Activated naive CD8-positive, alpha-beta T cell treated with anti-CD3 and anti-CD28 coated beads, Interleukin-2, amount 10 ng/mL, durations not matched to agents 7 days and 5 days (primary cell): ENCODE measurements at regions not wholly inside any gene's neighbourhood (a gene's known extent, or its start where the extent isn't known, plus 50 kb on each side); places are given as distances from the start of the nearest gene placed in this dataset.
"Not testable (repeated sequence)": the region's sequence is repeated elsewhere in the genome, so short reads cannot be mapped to it uniquely, and the experiment has no call there.

Experiments
- ATAC-seq: fragments of 150-1000 bp; cut with Tn5 transposase; one replicate; pipeline ENCODE4 v1.10.0; 2021; ENCODE audit warnings: low read depth, moderate library complexity
- POLR2A ChIA-PET: fragments of 350-600 bp; sonication (Branson Sonifier 250); formaldehyde crosslinking; loops from one replicate; lab custom pipeline; 2021; ENCODE audit warnings: antibody characterized with exemption; lab: Charles Lee
- DNase-seq: peaks from one replicate; pipeline ENCODE4 v3.0.0; 2021
- H3K27ac Mint-ChIP-seq: one replicate; pipeline ENCODE4 v1.8.0; 2022; ENCODE audit warnings: mild to moderate bottlenecking, mixed read lengths
- H3K27me3 Mint-ChIP-seq: one replicate; pipeline ENCODE4 v1.8.0; 2022; ENCODE audit warnings: mild to moderate bottlenecking, moderate library complexity, mixed read lengths
- H3K36me3 Mint-ChIP-seq: one replicate; pipeline ENCODE4 v1.8.0; 2021; ENCODE audit warnings: mild to moderate bottlenecking, mixed read lengths
- H3K4me1 Mint-ChIP-seq: one replicate; pipeline ENCODE4 v1.8.0; 2021; ENCODE audit warnings: mixed read lengths
- H3K4me3 Mint-ChIP-seq: one replicate; pipeline ENCODE4 v1.8.0; 2022; ENCODE audit warnings: mild to moderate bottlenecking, moderate library complexity, mixed read lengths
- H3K9me3 Mint-ChIP-seq: one replicate; pipeline ENCODE4 v1.8.0; 2021; ENCODE audit warnings: mixed read lengths

GRCh38 chr16:5228369-5228768 lies 130.8 kb upstream of the EEF2KMT start:
- DNase-seq (no peak), ATAC-seq (no peak)
- no peak overlapping the region for H3K4me3 Mint-ChIP-seq
- H3K27me3 Mint-ChIP-seq = peaks cover 5% of the 10 kb centered on the region
- H3K9me3 Mint-ChIP-seq = no peaks in the 10 kb centered on the region
- no peaks in the 10 kb centered on the region for H3K36me3 Mint-ChIP-seq
- no peak overlapping the region for H3K27ac Mint-ChIP-seq
- POLR2A ChIA-PET = no interaction called here
- H3K4me1 Mint-ChIP-seq = no peaks in the 10 kb centered on the region

- H3K27me3 Mint-ChIP-seq = peaks cover 5% of the 10 kb centered on the region
- no peak for ATAC-seq
Observed at GRCh38 chr16:5225931-5226655, 128.5 kb upstream of the EEF2KMT start.

GRCh38 chr16:5222761-5223160 lies 125.2 kb upstream of the EEF2KMT start:
- H3K4me1 Mint-ChIP-seq = no peaks in the 10 kb centered on the region
- ATAC-seq (no peak), DNase-seq (no peak)
- H3K9me3 Mint-ChIP-seq = no peaks in the 10 kb centered on the region
- no peaks in the 10 kb centered on the region for H3K36me3 Mint-ChIP-seq
- peaks cover 7% of the 10 kb centered on the region for H3K27me3 Mint-ChIP-seq
- H3K27ac Mint-ChIP-seq = no peak overlapping the region
- POLR2A ChIA-PET = no interaction called here
- no peak overlapping the region for H3K4me3 Mint-ChIP-seq

More at GRCh38 chr16:5225931-5226655, 128.5 kb upstream of the EEF2KMT start:
- no peaks in the 10 kb centered on the region for H3K9me3 Mint-ChIP-seq
- H3K4me1 Mint-ChIP-seq = no peaks in the 10 kb centered on the region
- no peak for DNase-seq
- H3K36me3 Mint-ChIP-seq = no peaks in the 10 kb centered on the region
- no peak overlapping the region for H3K27ac Mint-ChIP-seq
- H3K4me3 Mint-ChIP-seq = no peak overlapping the region
- POLR2A ChIA-PET = no interaction called here

GRCh38 chr16:5221831-5222230 lies 124.2 kb upstream of the EEF2KMT start:
- DNase-seq, ATAC-seq, H3K36me3 Mint-ChIP-seq, H3K4me3 Mint-ChIP-seq, POLR2A ChIA-PET, H3K27me3 Mint-ChIP-seq, H3K9me3 Mint-ChIP-seq, H3K27ac Mint-ChIP-seq, H3K4me1 Mint-ChIP-seq: not testable (repeated sequence)

GRCh38 chr16:5220705-5221104 lies 123.1 kb upstream of the EEF2KMT start:
- Mint-ChIP-seq H3K27me3 (peaks cover 9% of the 10 kb centered on the region), H3K4me3 (no peak overlapping the region), H3K27ac (no peak overlapping the region), H3K4me1 (no peaks in the 10 kb centered on the region), H3K9me3 (no peaks in the 10 kb centered on the region), H3K36me3 (no peaks in the 10 kb centered on the region)
- POLR2A ChIA-PET = no interaction called here
- DNase-seq = no peak
- no peak for ATAC-seq

GRCh38 chr16:5216441-5217080 lies 119.0 kb upstream of the EEF2KMT start:
- H3K36me3 Mint-ChIP-seq = no peaks in the 10 kb centered on the region
- H3K4me3 Mint-ChIP-seq = no peak overlapping the region
- POLR2A ChIA-PET = no interaction called here
- ATAC-seq (no peak), DNase-seq (no peak)
- H3K4me1 Mint-ChIP-seq = no peaks in the 10 kb centered on the region
- H3K9me3 Mint-ChIP-seq = no peaks in the 10 kb centered on the region
- peaks cover 9% of the 10 kb centered on the region for H3K27me3 Mint-ChIP-seq
- H3K27ac Mint-ChIP-seq = no peak overlapping the region

GRCh38 chr16:5215901-5216300 lies 118.3 kb upstream of the EEF2KMT start:
- POLR2A ChIA-PET = no interaction called here
- Mint-ChIP-seq H3K27ac (no peak overlapping the region), H3K4me3 (no peak overlapping the region), H3K27me3 (peaks cover 9% of the 10 kb centered on the region), H3K9me3 (no peaks in the 10 kb centered on the region), H3K4me1 (no peaks in the 10 kb centered on the region), H3K36me3 (no peaks in the 10 kb centered on the region)
- no peak for ATAC-seq
- DNase-seq = no peak

- H3K4me1 Mint-ChIP-seq = no peaks in the 10 kb centered on the region
- H3K27ac Mint-ChIP-seq = no peak overlapping the region
- H3K36me3 Mint-ChIP-seq = no peaks in the 10 kb centered on the region
- H3K4me3 Mint-ChIP-seq = no peak overlapping the region
- POLR2A ChIA-PET = no interaction called here
- no peaks in the 10 kb centered on the region for H3K9me3 Mint-ChIP-seq
- H3K27me3 Mint-ChIP-seq = peaks cover 9% of the 10 kb centered on the region
- DNase-seq = no peak
- no peak for ATAC-seq
Observed at GRCh38 chr16:5214466-5214865, 116.9 kb upstream of the EEF2KMT start.

- H3K27ac Mint-ChIP-seq, H3K36me3 Mint-ChIP-seq, H3K9me3 Mint-ChIP-seq, H3K27me3 Mint-ChIP-seq, DNase-seq, POLR2A ChIA-PET, H3K4me3 Mint-ChIP-seq, ATAC-seq, H3K4me1 Mint-ChIP-seq: not testable (repeated sequence)
Observed at GRCh38 chr16:5212501-5212900, 114.9 kb upstream of the EEF2KMT start.

- H3K27ac Mint-ChIP-seq, DNase-seq, H3K9me3 Mint-ChIP-seq, H3K4me3 Mint-ChIP-seq, POLR2A ChIA-PET, H3K27me3 Mint-ChIP-seq, H3K4me1 Mint-ChIP-seq, ATAC-seq, H3K36me3 Mint-ChIP-seq: not testable (repeated sequence)
Observed at GRCh38 chr16:5207862-5208498, 110.4 kb upstream of the EEF2KMT start.

- H3K4me3 Mint-ChIP-seq = no peak overlapping the region
- no peaks in the 10 kb centered on the region for H3K9me3 Mint-ChIP-seq
- DNase-seq (no peak), ATAC-seq (no peak)
- POLR2A ChIA-PET = no interaction called here
- peaks cover 3% of the 10 kb centered on the region for H3K27me3 Mint-ChIP-seq
- H3K4me1 Mint-ChIP-seq = no peaks in the 10 kb centered on the region
- no peaks in the 10 kb centered on the region for H3K36me3 Mint-ChIP-seq
- no peak overlapping the region for H3K27ac Mint-ChIP-seq
Observed at GRCh38 chr16:5207001-5207523, 109.5 kb upstream of the EEF2KMT start.

- POLR2A ChIA-PET = no interaction called here
- no peak overlapping the region for H3K4me3 Mint-ChIP-seq
- H3K27ac Mint-ChIP-seq = no peak overlapping the region
- DNase-seq (no peak), ATAC-seq (no peak)
- H3K27me3 Mint-ChIP-seq = no peaks in the 10 kb centered on the region
- no peaks in the 10 kb centered on the region for H3K4me1 Mint-ChIP-seq
- no peaks in the 10 kb centered on the region for H3K36me3 Mint-ChIP-seq
- H3K9me3 Mint-ChIP-seq = no peaks in the 10 kb centered on the region
Observed at GRCh38 chr16:5206331-5206990, 108.9 kb upstream of the EEF2KMT start.

GRCh38 chr16:5205361-5206040 lies 107.9 kb upstream of the EEF2KMT start:
- H3K27ac Mint-ChIP-seq = no peak overlapping the region
- no peaks in the 10 kb centered on the region for H3K36me3 Mint-ChIP-seq
- H3K4me3 Mint-ChIP-seq = no peak overlapping the region
- H3K27me3 Mint-ChIP-seq = no peaks in the 10 kb centered on the region
- H3K9me3 Mint-ChIP-seq = no peaks in the 10 kb centered on the region
- ATAC-seq (no peak), DNase-seq (no peak)
- POLR2A ChIA-PET = no interaction called here
- H3K4me1 Mint-ChIP-seq = no peaks in the 10 kb centered on the region
